ENCODE measurements at regions not wholly inside any gene's neighbourhood (a gene's known extent, or its start where the extent isn't known, plus 50 kb on each side); places are given as distances from the start of the nearest gene placed in this dataset.

DNA sequence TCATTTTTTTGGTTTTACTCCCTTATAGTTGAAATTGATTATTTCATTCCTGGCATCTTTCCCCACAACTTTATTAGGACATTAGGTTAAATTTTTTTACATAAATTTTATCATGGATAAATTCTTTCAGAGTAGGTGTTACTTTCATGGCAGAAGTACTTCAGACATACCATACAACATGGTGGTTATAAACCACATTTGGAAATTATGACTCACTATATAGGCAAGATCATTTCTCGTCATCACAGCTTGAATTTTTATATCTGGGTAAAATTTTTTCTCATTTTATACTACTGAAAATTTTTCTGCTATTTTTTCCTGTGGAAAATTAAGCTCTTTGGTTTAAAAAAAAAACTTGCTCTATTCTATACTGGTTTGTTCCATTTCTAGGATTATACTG lies 111.9 kb upstream of the COL5A2 start (continued):
- TF ChIP-seq SREBF2 (IDR thresholded peaks at IDR 0.05; ENCODE audit: low read length) (no peak), SMAD1 (IDR thresholded peaks at IDR 0.05; ENCODE audit: low read depth, partially characterized antibody) (no peak)

DNA sequence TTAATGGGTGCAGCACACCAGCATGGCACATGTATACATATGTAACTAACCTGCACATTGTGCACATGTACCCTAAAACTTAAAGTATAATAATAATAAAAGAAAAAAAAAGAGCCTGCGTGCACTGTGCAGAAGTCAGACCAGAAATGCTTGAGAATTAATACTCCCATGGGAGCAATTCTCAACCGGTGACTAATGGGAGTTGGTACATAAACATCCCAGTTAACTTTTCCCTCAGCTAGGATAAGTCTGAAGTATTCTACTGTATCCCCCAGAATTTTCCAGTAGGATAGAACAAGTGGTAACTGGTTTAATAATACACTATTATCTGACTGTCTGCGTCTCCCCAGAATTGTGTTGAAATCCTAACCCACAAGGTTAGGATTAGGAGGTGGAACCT lies 113.6 kb upstream of the COL5A2 start:
- CTCF ChIA-PET, result no interaction called here
- no peaks in the 10 kb centered on the region for H3K79me2 ChIP-seq (ENCODE audit: control insufficient read depth, insufficient read depth, low read length)
- in situ Hi-C loops (cut with MboI), result no loop called here
- no peaks in the 10 kb centered on the region for H3K9me3 ChIP-seq (replicated peaks; ENCODE audit: control insufficient read depth, insufficient read depth, low read length)
- no TSS peak for BruUV-seq (replicated peaks)
- H3K4me1 ChIP-seq (ENCODE audit: control insufficient read depth, insufficient read depth, low read length), result no peaks in the 10 kb centered on the region
- intact Hi-C loops (cut with micrococcal nuclease; ENCODE audit: unreplicated experiment), result no loop called here
- no peaks in the 10 kb centered on the region for H3K36me3 ChIP-seq (ENCODE audit: control insufficient read depth in 2 of 2, insufficient read depth in 2 of 2, low read length in 1 of 2)
- 36% methylated on average over 3 of the region's 3 CpGs for WGBS (ENCODE audit: insufficient coverage, insufficient replicate concordance, low lambda C conversion rate, missing lambda C conversion rate)
- H3K4me2 ChIP-seq (ENCODE audit: control insufficient read depth, insufficient read depth), result no peak overlapping the region
- no peak for ATAC-seq
- RAD21 ChIA-PET (ENCODE audit: unreplicated experiment), result interaction anchor here (0.6 to 0.7 kb wide), 2 partner anchors 15 to 115 kb away, joined by 3 to 5 read pairs; no protein-coding TSS in a partner anchor
- POLR2A ChIA-PET, result interaction anchor here (0.6 to 0.7 kb wide), 2 partner anchors 10 to 150 kb away, joined by 4 read pairs; no protein-coding TSS in a partner anchor
- H3K27me3 ChIP-seq (replicated peaks in 1 of 2; ENCODE audit: control insufficient read depth in 2 of 2, insufficient read depth in 2 of 2, low read length in 1 of 2), result no peaks in the 10 kb centered on the region
- H3K9ac ChIP-seq (ENCODE audit: control insufficient read depth, insufficient read depth, low read length), result no peak overlapping the region
- H3K4me3 ChIP-seq, result no peak overlapping the region
- H4K20me1 ChIP-seq (ENCODE audit: control insufficient read depth, insufficient read depth), result no peaks in the 10 kb centered on the region
- SMC1A ChIA-PET (ENCODE audit: uncharacterized antibody, unreplicated experiment), result no interaction called here
- FAIRE-seq, result no peak
- no peak overlapping the region for H2AFZ ChIP-seq (ENCODE audit: control insufficient read depth, low read depth, low read length)
- H3K27ac ChIP-seq (ENCODE audit: control insufficient read depth, insufficient read depth), result no peak overlapping the region
- no peak for DNase-seq (ENCODE audit: low read depth, low spot score)
- TF ChIP-seq KAT2A (conservative IDR thresholded peaks at IDR 0.05; ENCODE audit: control insufficient read depth, low read depth, low read length), result no peak
- TF ChIP-seq SPI1 (IDR thresholded peaks at IDR 0.05; ENCODE audit: borderline replicate concordance, insufficient read depth, low read depth, low read length), result no peak
- TF ChIP-seq SREBF1 (IDR thresholded peaks at IDR 0.05; ENCODE audit: low read length), result no peak
- no peak for TF ChIP-seq WRNIP1 (IDR thresholded peaks at IDR 0.05; ENCODE audit: borderline replicate concordance, low read depth, low read length)
- TF ChIP-seq TAF1 (IDR thresholded peaks at IDR 0.05; ENCODE audit: borderline replicate concordance, low read depth, low read length), result no peak
- TF ChIP-seq RELA (IDR thresholded peaks at IDR 0.05; ENCODE audit: borderline replicate concordance, partially characterized antibody), result no peak
- TF ChIP-seq, protein P1, sequence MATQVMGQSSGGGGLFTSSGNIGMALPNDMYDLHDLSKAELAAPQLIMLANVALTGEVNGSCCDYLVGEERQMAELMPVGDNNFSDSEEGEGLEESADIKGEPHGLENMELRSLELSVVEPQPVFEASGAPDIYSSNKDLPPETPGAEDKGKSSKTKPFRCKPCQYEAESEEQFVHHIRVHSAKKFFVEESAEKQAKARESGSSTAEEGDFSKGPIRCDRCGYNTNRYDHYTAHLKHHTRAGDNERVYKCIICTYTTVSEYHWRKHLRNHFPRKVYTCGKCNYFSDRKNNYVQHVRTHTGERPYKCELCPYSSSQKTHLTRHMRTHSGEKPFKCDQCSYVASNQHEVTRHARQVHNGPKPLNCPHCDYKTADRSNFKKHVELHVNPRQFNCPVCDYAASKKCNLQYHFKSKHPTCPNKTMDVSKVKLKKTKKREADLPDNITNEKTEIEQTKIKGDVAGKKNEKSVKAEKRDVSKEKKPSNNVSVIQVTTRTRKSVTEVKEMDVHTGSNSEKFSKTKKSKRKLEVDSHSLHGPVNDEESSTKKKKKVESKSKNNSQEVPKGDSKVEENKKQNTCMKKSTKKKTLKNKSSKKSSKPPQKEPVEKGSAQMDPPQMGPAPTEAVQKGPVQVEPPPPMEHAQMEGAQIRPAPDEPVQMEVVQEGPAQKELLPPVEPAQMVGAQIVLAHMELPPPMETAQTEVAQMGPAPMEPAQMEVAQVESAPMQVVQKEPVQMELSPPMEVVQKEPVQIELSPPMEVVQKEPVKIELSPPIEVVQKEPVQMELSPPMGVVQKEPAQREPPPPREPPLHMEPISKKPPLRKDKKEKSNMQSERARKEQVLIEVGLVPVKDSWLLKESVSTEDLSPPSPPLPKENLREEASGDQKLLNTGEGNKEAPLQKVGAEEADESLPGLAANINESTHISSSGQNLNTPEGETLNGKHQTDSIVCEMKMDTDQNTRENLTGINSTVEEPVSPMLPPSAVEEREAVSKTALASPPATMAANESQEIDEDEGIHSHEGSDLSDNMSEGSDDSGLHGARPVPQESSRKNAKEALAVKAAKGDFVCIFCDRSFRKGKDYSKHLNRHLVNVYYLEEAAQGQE (IDR thresholded peaks at IDR 0.05; ENCODE audit: low read depth, low read length), result no peak
- no peak for TF ChIP-seq SMAD5 (IDR thresholded peaks at IDR 0.05; ENCODE audit: low read depth)
- no peak for TF ChIP-seq ZNF592 (IDR thresholded peaks at IDR 0.05)
- no peak for TF ChIP-seq ZNF24 (IDR thresholded peaks at IDR 0.05)
- no peak for TF ChIP-seq PRDM15 (CRISPR knock-in tag; IDR thresholded peaks at IDR 0.05)

Measured in GM12878 (cell line).